NK-92 treated with Interleukin-12 subunit alpha and Interleukin-12 subunit beta, amount 100 ng/mL, for 24 hours (cell line): ENCODE measurements at regions not wholly inside any gene's neighbourhood (a gene's known extent, or its start where the extent isn't known, plus 50 kb on each side); places are given as distances from the start of the nearest gene placed in this dataset.
"Not testable (repeated sequence)": the region's sequence is repeated elsewhere in the genome, so short reads cannot be mapped to it uniquely, and the experiment has no call there.

Source experiments
- DNase-seq: peaks from one replicate; lab custom pipeline; 2025; lab: John Stamatoyannopoulos, UW

DNA sequence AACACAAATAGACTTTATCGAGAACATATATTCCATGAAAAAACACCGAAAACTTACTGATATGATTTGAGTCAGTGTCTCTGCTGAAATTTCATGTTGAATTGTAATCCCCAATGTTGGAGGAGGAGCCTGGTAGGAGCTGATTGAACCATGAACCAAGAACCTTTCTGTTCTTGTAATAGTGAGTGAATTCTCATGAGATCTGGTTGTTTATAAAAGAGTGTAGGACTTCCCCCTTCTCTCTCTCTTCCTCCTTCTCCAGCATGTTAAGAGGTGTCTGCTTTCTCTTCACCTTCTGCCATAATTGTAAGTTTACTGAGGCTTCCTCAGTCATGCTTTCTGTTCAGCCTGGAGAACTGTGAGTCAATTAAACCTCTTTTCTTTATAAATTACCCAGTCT lies 1289.3 kb upstream of the CITED2 start:
- no peak for DNase-seq

DNA sequence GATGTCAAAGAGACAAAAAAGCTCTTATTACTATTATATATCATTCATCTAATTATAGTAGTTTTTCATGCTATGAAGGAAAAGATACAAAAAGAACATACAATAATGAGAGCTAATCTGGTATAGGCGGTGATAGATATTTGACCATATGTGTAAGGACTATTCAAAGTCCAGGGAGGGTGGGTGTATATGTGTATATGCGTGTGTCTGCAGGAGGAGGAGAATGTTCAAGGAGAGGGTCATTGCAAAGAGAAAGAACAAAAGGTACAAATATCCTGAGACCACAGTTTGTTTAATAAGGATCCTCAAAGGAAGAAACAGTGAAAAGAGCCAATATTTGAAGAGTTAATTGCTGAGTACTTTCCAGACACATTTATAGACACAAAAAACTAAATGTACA lies 1288.6 kb upstream of the CITED2 start:
- DNase-seq = no peak

DNA sequence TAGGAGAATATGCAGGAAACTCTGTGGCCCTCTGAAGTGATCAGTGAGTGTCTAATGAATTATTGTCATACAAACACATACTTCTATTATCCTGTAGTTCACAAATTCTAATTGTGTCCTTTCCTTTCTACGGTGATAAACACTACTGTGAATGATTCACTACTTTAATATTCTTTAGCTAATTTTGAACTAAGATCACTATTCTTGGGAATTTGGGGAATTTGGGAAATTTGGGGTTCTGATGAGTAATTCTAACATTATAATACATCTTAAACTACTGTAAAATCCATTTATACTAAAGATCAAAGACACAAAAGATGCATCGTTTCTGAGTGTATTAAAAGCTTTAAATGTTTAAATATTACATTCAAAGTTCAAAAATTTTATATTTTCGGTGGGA lies 1287.2 kb upstream of the CITED2 start:
- DNase-seq = no peak

DNA sequence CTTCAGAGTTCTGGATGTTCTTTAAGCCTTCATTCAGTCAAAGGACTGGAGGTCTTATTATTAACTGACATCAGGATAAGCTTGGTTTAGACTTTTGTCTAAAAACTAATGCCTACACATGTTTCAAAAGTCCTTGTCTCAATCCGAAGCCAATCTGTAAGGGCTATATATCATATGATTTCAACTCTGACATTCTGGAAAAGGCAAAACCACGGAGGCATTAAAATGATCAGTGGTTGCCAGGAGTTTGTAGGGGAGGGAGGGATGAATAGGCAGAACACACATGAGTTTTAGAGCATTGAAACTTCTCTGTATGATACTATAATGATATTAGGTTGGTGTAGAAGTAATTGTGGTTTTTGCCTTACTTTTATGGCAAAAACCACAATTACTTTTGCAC lies 1285.8 kb upstream of the CITED2 start:
- no peak for DNase-seq

DNA sequence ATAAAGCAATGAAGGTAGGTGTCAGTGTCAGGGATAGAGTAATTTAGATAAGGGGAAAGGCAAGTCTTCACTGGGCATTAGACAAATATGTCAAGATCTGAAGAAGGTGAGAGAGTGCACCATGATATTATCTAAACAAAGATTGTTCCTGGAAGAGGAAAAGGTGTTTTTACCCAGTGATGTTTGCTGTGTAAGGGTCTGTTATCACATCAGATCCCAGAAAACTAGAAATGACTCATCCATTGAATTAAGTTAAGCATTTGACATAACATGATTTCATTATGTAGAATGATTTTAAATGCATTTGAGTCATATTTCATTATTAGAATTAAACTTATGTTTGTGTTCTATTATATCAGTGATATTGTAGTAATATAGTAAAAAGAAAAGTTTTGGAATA lies 1279.5 kb upstream of the CITED2 start:
- DNase-seq = no peak

DNA sequence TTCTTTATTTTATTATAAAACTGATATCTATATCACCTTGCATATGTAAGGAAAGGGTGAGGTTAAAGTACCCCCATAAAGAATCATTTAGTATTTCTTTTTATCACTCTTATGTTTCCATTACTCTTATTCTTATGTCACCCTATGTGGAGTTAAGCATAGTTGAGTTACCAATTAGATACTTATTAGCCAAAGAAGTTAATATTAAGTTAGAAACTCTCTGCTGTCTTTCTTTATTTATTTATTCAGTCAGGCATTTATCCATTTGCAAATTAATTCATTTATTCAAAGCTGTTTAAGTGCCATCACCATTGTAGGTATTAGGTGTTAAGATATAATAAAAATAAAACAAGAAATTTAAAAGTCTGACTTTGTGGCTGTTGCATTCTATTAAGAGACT lies 1279.1 kb upstream of the CITED2 start:
- DNase-seq = no peak

DNA sequence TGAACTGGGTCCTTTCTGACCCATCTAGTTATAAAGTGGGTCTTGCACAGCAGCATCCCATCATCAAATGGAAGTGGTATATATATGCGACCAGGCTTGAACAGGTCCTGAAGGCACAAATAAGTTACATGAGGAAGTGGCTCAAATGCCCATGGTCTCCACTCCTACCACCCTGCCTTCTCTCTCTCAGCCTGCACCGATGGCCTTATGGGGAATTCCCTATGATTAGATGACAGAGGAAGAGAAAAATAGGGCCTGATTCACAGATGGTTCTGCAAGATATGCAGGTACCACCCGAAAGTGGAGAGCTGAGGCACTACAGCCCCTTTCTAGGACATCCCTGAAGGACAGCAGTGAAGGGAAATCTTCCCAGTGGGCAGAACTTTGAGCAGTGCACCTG lies 1275.1 kb upstream of the CITED2 start:
- not testable (repeated sequence) for DNase-seq

DNA sequence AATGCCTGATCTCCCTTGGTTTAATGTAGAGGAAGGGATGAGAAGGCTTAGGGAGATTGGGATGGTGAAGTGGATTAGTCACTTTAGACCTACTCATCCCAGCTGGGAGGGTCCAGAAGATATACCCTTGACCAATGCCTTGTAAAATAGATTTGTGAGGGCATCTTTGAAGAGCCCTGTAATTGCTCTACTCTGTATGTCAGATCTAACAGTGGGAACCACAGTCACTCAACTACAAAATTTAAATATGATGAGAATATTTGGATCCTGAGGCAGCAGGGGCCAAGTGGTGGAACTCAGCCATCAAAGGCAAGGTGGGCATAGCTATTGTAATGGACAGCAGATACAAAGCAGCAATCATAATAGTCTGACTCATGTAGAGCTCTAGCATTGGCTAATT lies 1272.9 kb upstream of the CITED2 start:
- DNase-seq = not testable (repeated sequence)

DNA sequence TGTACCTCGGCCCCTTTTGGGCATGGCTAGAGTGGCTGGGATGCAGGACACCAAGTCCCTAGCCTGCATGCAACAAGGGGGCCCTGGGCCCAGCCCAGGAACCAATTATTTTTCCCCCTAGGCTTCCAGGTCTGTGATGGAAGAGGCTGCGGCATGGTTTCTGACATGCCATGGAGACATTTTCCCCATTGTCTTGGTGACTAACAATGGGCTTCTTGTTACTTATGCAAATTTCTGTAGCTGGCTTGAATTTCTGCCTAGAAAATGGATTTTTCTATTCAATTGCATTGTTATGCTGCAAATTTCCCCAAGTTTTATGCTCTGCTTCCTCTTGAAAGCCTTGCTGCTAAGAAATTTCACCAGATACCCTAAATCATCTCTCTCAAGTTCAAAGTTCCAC lies 1269.6 kb upstream of the CITED2 start:
- DNase-seq = no peak

DNA sequence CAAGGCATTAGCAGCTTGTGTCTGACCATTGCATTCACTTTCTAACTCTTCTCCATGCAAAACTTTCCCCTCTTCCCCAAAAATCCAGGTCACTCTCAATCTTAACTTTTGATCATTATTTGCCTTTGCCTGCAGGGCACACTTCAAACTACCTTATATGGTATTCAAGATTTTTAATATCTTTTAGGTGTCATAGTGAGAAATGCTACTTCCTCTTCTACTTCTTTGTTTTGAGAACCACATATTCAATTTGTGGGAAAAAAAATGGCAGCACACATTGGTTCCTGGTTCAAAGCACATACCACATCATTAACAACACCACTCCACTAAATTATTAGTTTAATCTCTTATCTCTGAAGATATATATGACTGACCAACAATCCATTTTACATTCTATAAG lies 1267.0 kb upstream of the CITED2 start:
- DNase-seq = no peak

DNA sequence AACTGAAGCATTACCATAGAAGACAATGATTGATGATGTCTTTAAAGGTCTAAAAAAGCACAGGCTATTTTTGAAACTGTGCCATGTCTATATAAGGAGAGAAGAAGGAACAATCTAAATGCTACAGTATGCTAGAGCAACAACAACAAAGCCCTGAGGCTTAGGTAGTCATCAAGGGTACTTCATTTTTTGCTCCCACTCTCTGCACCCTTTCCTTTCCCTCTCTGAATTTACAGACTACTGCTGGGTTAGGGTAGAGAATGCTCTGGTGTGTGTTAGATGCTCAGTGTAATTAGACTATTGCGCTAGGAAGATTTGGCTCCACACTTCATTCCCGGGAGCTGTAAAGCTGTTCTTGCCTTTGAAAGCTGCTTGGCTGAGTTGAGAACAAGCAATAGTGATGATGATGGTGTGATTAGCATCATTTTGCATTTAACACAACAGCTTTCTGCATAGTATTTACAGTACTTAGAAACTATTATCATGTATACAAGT lies 1262.5 kb upstream of the CITED2 start:
- no peak for DNase-seq

DNA sequence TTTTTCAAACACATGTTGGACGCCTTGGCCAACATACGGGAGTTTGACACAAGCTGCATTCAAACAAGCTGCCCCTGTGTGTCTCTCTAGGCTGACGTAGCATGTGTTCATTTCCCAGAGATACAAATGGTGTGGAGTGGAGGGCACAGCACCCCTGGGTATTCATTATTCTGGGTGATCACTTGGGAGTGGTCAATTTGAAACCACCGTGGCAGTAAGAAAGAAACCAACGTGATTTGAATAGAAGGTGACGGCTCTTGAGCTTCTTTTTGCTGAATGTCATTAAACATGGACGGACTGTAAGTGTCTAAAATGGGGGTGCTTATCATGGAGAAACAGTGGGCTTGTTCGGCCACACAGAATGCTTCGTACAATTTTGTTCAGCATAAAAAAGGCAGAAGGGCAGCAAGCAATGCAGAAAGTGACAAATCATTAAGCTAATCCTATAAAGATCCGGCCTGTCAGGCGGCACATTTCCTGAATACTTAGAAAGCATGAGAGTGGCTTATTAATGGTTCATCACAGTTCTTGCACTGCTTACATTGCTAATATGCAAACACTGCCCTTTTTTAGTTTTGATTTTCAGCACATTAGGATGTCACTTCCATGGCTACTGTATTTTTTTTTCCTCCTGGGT lies 1261.9 kb upstream of the CITED2 start:
- no peak for DNase-seq

DNA sequence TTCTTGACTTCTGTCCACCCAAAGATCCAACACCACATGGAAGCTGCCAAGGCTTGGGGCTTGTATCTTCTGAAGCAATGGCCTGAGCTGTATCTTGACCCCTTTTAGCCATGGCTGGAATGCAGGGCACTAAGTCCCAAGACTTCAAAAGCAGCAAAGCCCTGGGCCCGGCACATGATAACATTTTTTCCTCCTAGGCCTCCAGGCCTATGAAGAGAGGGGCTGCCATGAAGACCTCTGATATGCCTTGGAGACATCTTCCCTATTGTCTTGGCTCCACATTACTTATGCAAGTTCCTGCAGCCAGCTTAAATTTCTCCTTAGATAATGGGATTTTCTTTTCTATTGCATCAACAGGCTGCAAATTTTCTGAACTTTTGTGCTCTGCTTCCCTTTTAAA lies 1252.6 kb upstream of the CITED2 start:
- no peak for DNase-seq

DNA sequence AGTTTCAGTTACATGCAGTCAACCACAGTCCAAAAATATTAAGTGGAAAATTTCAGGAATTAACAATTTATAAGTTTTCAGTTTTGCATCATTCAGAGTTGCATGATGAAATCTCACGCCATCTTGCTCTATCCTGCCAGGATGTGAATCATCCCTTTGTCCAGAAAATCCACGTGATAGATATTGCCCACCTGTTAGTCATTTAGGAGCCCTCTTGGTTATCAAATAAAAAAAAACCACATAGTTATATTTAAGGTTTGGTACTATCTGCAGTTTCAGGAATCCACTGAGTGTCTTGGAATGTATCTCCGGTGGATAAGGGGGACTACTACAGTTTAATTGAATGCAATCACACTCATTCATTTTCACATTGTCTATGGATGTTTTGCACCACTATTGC lies 1249.0 kb upstream of the CITED2 start:
- no peak for DNase-seq

DNA sequence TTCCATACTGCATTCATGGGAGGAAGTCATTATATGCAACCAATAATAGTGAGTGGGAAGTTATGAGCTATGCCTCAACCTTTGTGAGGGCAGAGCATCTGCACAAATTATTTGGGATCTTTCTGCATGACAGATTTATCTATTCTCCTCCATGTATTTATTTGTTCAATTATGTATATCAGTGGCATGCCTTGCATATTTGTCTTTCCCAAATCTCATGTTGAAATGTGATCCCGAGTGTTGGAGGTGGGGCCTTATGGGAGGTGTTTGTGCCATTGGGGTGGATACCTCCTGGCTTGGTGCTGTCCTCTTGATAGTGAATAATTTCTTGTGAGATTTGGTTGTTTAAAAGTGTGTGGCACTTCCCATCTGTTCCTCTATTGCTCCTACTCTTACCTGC lies 1246.0 kb upstream of the CITED2 start:
- DNase-seq = no peak

DNA sequence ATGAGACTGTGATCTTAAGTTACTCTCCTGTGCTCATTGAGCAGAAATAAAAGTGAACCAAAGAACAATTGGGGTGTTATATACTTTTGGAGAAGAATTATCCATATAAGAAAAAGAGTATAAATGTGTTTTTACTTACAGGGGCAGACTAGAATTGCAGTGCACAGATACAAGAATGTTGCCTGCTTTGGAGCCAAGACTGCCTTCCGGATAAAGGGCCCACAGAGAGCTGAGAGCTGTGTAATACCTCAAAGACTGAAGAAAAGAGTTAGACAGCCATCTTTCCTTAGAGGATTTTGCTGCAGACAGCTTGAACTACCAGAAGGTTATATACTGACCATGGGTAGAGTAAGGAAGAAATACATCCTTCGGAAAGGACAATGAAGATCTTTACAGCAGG lies 1235.5 kb upstream of the CITED2 start:
- no peak for DNase-seq

DNA sequence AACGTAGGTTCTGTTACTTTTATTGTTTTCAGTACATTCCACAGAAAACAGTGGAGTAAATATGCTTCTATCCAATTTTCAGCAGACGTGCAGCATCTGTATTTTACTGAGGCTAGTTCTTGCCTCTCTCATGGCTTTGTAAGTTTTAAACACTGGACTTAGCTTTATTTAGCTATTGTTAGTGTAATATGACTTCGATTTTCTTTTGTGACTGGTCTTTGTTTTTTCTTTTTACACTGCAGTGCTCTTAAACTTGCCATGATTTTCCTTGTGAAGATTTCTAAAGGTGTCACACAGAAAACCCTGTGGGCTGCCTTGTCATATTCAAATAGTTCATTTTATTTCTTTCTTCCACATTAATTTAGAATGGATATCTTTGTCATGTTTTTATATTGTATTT lies 1234.9 kb upstream of the CITED2 start:
- no peak for DNase-seq

DNA sequence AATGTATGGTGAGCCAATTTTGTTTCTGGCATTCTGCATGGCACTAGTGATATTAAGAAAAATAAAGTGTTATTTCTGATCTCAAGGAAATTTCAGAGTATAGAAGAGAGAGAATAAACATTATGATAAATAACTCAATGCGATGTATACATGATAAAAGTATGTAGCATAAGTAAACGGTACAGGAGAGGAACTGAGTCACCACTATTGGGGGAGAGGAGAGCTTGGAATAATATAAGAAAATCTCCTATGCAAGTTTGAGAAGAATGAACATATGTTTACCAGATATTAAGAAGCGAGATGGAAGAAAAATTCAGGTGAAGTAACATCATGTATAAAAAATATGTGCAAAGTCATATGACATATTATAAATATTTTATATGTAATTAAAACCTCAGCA lies 1230.3 kb upstream of the CITED2 start:
- no peak for DNase-seq

DNA sequence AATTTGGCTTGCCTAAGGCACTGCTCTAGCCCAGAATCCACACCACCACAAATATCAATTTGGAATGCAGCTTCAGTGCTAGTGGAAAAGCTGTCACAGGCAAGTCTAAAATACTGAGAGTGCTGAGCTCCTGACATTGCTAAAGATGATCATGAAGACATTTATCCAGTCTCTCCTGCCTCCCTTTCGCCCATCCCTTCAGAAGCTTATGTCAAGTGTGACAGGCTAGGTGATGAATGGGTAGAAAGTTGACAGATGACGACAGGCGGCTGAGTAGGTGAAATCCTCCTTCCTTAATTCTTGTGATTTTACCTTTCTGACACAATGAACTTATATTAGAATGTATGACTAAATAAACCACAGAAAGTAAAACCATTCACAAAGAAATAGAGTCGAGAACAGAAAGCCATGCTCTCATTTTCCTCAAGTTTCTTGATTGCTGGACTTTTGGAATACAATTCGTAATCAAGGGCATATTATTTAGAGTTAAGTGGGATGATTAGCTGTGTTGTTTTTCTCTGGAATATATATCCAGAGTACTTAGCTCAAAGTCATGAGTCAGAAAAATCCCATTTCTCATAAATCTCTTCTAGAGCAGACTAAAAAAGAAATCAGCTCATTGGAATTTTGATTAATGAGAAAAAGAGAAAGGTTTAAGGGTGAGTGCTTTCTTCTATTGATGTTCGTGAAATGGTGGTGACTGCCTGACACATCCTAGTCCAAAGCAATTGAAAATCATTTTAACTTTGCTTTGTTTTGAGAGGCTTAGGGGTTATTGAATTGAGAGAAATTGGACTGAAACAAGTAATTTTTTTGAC lies 1228.2 kb upstream of the CITED2 start:
- no peak for DNase-seq

DNA sequence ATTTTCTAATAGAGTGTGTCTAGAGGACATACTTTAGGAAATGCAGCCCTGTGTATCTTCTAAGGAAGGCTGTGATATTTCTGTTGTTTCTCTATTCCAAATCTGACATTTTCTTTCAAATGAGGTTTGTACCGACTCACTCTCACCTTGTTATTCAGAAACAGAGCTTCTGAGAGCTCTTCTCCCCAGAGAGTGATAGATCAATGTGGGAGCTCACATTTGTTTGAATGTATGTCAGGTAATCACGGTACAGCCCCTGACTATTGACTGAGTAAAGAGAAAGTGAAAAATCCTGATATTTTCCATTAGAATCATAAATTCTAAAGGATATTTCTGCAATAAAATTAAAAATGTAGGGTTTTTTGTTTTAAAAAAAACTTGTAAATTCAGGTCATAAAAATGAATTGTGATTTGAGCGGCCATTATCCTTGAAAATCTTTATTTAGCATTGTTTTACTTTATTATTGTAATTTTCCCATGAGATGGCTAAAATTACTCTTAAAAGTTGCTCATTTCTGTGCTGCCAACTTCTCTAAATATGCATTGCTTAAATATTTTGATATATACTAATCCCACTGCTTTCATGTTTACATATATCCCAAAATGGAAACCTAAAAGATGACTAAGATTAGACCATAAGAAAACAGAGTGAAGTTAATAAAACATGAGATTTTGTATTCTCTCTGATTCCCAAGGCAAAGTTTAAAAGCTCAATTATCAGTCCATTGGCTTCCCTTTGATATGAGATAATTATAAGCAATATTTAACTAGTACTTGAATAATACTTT lies 1226.8 kb upstream of the CITED2 start:
- no peak for DNase-seq

DNA sequence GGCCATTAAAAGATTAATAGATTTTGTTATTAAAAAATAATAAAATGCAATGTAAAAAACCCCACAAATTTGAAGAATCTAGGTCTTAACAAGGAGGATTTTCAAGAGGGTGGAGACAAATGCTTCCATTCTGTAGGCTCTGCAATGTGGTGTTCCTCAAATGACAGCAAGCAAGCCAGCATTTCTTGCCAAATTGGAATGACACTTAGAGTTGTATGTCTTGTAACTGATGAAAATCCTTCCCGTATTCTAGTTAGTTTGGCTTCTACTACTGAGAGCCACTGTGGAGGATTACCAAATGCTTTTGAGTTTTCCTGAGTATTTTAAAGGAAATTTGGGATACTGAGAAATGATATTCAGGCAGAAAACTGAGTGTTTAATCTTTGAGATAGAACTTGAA lies 1225.5 kb upstream of the CITED2 start:
- DNase-seq = no peak

DNA sequence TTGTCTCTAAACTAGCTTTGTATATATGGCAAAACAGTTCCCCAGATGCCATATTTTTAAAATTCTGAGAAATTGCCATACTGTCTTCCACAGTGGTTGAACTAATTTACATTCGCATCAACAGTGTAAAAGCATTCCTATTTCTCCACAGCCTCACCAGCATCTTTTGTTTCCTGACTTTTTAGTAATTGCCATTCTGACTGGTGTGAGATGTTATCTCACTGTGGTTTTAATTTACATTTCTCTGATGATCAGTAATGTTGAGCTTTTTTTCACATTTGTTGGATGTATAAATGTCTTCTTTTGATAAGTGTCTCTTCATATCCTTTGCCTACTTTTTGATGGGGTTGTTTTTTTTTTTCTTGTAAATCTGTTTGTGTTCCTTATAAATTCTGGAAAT lies 1222.7 kb upstream of the CITED2 start:
- no peak for DNase-seq

DNA sequence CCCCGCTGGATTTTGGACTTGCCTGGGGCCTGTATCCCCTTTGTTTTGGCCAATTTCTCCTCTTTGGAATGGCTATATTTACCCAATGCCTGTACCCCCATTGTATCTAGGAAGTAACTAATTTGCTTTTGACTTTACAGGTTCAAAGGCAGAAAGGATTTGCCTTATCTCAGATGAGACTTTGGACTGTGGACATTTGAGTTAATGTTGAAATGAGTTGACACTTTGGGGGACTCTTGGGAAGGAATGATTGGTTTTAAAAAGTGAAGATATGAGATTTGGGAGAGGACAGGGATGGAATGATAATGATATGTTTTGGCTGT lies 1220.3 kb upstream of the CITED2 start:
- no peak for DNase-seq
